ENCODE measurements at regions not wholly inside any gene's neighbourhood (a gene's known extent, or its start where the extent isn't known, plus 50 kb on each side); places are given as distances from the start of the nearest gene placed in this dataset.
A peak's percentile ranks its signal among the peaks of the same experiment; 100 is the strongest.

DNA sequence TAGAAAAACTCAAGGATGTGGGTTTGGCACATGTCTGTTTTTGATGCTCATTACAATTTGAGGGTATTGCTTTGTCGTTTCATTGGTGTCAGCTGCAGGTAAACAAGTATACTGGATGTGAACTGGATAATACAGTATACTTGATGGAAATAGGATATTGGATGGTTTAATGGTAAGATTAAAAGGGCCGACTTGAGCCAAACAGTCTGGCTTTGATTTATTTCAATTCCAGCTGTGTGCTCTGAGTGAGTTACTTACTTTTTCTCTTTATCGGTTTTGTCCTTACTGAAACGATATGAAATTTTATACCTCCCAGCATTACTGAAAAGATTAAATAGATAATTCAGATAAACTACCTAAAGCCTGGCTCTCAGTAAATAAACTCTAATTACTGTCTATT, 227.6 kb downstream of the ASXL3 start:
- no peak for DNase-seq

- DNase-seq, result no peak
Observed at GRCh38 chr18:33804258-33804657, 226.2 kb downstream of the ASXL3 start.

GRCh38 chr18:33803636-33804035, 225.6 kb downstream of the ASXL3 start:
- DNase-seq, result no peak

GRCh38 chr18:33802955-33803354, 224.9 kb downstream of the ASXL3 start:
- peak; percentile 17 for DNase-seq

Measured in NCI-H1694 (cell line).